WTC11 (cell line): ENCODE measurements at regions not wholly inside any gene's neighbourhood (a gene's known extent, or its start where the extent isn't known, plus 50 kb on each side); places are given as distances from the start of the nearest gene placed in this dataset.

Experiments used
- ATAC-seq: fragments of 200-7000 bp; cut with Tn5 transposase; 2 replicates; pipeline ENCODE4 v1.10.0; 2021; ENCODE audit warnings: mild to moderate bottlenecking, moderate library complexity
- CTCF ChIA-PET: fragments of 300-600 bp; sonication (Branson Sonifier 250); formaldehyde crosslinking; loops from one replicate; lab custom pipeline; 2021; ENCODE audit warnings: antibody characterized with exemption; lab: Charles Lee
- POLR2A ChIA-PET: fragments of 350-600 bp; sonication (Branson Sonifier 250); formaldehyde crosslinking; loops from one replicate; lab custom pipeline; 2021; ENCODE audit warnings: antibody characterized with exemption; lab: Charles Lee
- DNase-seq: peaks from one replicate; pipeline ENCODE4 v3.0.0; 2021; ENCODE audit warnings: low spot score
- H3K27ac Mint-ChIP-seq: 2 replicates; pipeline ENCODE4 v1.8.0; 2021; ENCODE audit warnings: mixed read lengths
- H3K27me3 Mint-ChIP-seq: 2 replicates; pipeline ENCODE4 v1.8.0; 2021; ENCODE audit warnings: low read depth, mild to moderate bottlenecking, moderate library complexity, mixed read lengths
- H3K36me3 Mint-ChIP-seq: 2 replicates; pipeline ENCODE4 v1.8.0; 2021; ENCODE audit warnings: mixed read lengths
- H3K4me1 Mint-ChIP-seq: 2 replicates; pipeline ENCODE4 v1.8.0; 2022; ENCODE audit warnings: mixed read lengths
- H3K4me3 Mint-ChIP-seq: 2 replicates; pipeline ENCODE4 v1.8.0; 2021; ENCODE audit warnings: mild to moderate bottlenecking, moderate library complexity, mixed read lengths
- H3K9me3 Mint-ChIP-seq: 2 replicates; pipeline ENCODE4 v1.8.0; 2021; ENCODE audit warnings: mixed read lengths
- CREM ChIP-seq: sonication (generic); formaldehyde crosslinking; IDR thresholded peaks from 2 replicates; pipeline ENCODE4 v1.8.1; 2022; ENCODE audit warnings: mild to moderate bottlenecking, missing genetic modification reagents, moderate library complexity
- ETV6 ChIP-seq: sonication (generic); formaldehyde crosslinking; IDR thresholded peaks from 2 replicates; pipeline ENCODE4 v1.8.1; 2022; ENCODE audit warnings: mild to moderate bottlenecking, missing genetic modification reagents
- FOXP1 ChIP-seq: sonication (generic); formaldehyde crosslinking; IDR thresholded peaks from 2 replicates; pipeline ENCODE4 v1.8.0; 2022; ENCODE audit warnings: missing genetic modification reagents, mild to moderate bottlenecking, moderate library complexity, borderline replicate concordance
- GABPB1 ChIP-seq: sonication (generic); formaldehyde crosslinking; IDR thresholded peaks from 2 replicates; pipeline ENCODE4 v1.8.1; 2023; ENCODE audit warnings: mild to moderate bottlenecking, missing genetic modification reagents
- GRHL2 ChIP-seq: fragments of 250-450 bp; sonication (Bioruptor Pico); IDR thresholded peaks from 2 replicates; pipeline ENCODE4 v1.8.0; 2022; ENCODE audit warnings: mild to moderate bottlenecking, moderate library complexity; ENCODE audit not compliant: insufficient replicate concordance, severe bottlenecking
- MAX ChIP-seq: sonication (generic); formaldehyde crosslinking; IDR thresholded peaks from 2 replicates; pipeline ENCODE4 v1.8.0; 2022; ENCODE audit warnings: mild to moderate bottlenecking, missing genetic modification reagents
- SP1 ChIP-seq: sonication (generic); formaldehyde crosslinking; conservative IDR thresholded peaks from 2 replicates; pipeline ENCODE4 v1.8.1; 2022; ENCODE audit warnings: missing genetic modification reagents
- STAT6 ChIP-seq: sonication (generic); formaldehyde crosslinking; conservative IDR thresholded peaks from 2 replicates; pipeline ENCODE4 v1.8.1; 2023; ENCODE audit warnings: mild to moderate bottlenecking, low read depth, missing genetic modification reagents, moderate library complexity
- TP53 ChIP-seq: sonication (generic); formaldehyde crosslinking; IDR thresholded peaks from 2 replicates; pipeline ENCODE4 v1.8.1; 2023; ENCODE audit warnings: mild to moderate bottlenecking, missing genetic modification reagents
- ZNF121 ChIP-seq: sonication (generic); formaldehyde crosslinking; IDR thresholded peaks from 2 replicates; pipeline ENCODE4 v1.8.0; 2023; ENCODE audit warnings: missing genetic modification reagents
- ZNF138 ChIP-seq: sonication (generic); formaldehyde crosslinking; conservative IDR thresholded peaks from 2 replicates; pipeline ENCODE4 v1.8.1; 2022; ENCODE audit warnings: mild to moderate bottlenecking, moderate library complexity, missing genetic modification reagents
- ZNF396 ChIP-seq: fragments of 250-450 bp; sonication (Bioruptor Pico); IDR thresholded peaks from 2 replicates; pipeline ENCODE4 v1.8.0; 2021; ENCODE audit warnings: mild to moderate bottlenecking, moderate library complexity, borderline replicate concordance
- ZNF416 ChIP-seq: fragments of 250-450 bp; sonication (Bioruptor Pico); IDR thresholded peaks from 2 replicates; pipeline ENCODE4 v1.9.0; 2021; ENCODE audit warnings: mild to moderate bottlenecking, inconsistent platforms
- ZNF425 ChIP-seq: fragments of 250-450 bp; sonication (Bioruptor Pico); conservative IDR thresholded peaks from 2 replicates; pipeline ENCODE4 v1.9.0; 2021; ENCODE audit warnings: mild to moderate bottlenecking
- ZNF532 ChIP-seq: fragments of 250-450 bp; sonication (Bioruptor Pico); IDR thresholded peaks from 2 replicates; pipeline ENCODE4 v1.9.0; 2021; ENCODE audit warnings: mild to moderate bottlenecking, borderline replicate concordance
- TF ChIP-seq, protein P1 (sequence below): sonication (generic); formaldehyde crosslinking; IDR thresholded peaks from 2 replicates; pipeline ENCODE4 v1.8.0; 2023; ENCODE audit warnings: mild to moderate bottlenecking, missing genetic modification reagents

DNA sequence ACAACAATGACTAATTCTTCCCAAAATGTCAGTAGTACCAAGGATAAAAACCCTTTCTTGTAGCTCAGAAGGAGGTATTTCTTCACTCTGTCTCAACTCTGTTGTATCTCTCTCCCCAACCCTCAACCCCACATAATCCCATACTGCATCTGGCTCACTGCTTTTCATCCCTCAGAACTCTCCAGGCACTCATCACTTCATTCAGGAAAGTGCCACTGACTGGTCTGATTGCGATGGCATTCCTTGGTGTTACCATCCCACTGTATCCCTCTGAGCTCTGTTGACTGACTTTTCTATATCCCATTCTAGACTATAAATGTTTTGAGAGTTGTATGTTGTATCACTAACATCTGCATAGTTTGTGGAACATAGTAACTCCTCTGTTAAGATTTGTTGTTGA, 483.5 kb upstream of the ADGRL2 start:
- H3K4me1 Mint-ChIP-seq: peaks cover 43% of the 10 kb centered on the region
- no peak for DNase-seq
- H3K27ac Mint-ChIP-seq: peak overlapping the region; percentile 66; the same call in 1 of the 2 replicates
- CTCF ChIA-PET: no interaction called here
- no peaks in the 10 kb centered on the region for H3K27me3 Mint-ChIP-seq
- no peak overlapping the region for H3K4me3 Mint-ChIP-seq
- peak; percentile 29 for ATAC-seq
- TF ChIP-seq ZNF396 (CRISPR knock-in tag) (no peak), ZNF425 (no peak), GABPB1 (no peak), ZNF121 (CRISPR knock-in tag) (no peak), ZNF532 (CRISPR knock-in tag) (no peak), ZNF138 (no peak), MAX (CRISPR knock-in tag) (no peak), TP53 (CRISPR knock-in tag) (no peak), GRHL2 (no peak), SP1 (no peak), STAT6 (no peak), ZNF416 (CRISPR knock-in tag) (no peak), FOXP1 (CRISPR knock-in tag) (no peak), ETV6 (no peak), CREM (CRISPR knock-in tag) (no peak)
- TF ChIP-seq, protein P1, sequence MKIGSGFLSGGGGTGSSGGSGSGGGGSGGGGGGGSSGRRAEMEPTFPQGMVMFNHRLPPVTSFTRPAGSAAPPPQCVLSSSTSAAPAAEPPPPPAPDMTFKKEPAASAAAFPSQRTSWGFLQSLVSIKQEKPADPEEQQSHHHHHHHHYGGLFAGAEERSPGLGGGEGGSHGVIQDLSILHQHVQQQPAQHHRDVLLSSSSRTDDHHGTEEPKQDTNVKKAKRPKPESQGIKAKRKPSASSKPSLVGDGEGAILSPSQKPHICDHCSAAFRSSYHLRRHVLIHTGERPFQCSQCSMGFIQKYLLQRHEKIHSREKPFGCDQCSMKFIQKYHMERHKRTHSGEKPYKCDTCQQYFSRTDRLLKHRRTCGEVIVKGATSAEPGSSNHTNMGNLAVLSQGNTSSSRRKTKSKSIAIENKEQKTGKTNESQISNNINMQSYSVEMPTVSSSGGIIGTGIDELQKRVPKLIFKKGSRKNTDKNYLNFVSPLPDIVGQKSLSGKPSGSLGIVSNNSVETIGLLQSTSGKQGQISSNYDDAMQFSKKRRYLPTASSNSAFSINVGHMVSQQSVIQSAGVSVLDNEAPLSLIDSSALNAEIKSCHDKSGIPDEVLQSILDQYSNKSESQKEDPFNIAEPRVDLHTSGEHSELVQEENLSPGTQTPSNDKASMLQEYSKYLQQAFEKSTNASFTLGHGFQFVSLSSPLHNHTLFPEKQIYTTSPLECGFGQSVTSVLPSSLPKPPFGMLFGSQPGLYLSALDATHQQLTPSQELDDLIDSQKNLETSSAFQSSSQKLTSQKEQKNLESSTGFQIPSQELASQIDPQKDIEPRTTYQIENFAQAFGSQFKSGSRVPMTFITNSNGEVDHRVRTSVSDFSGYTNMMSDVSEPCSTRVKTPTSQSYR (CRISPR knock-in tag): no peak
- TF ChIP-seq, all 79 proteins: peak for 0
- POLR2A ChIA-PET: no interaction called here
- H3K36me3 Mint-ChIP-seq: peaks cover 5% of the 10 kb centered on the region; the same call in 1 of the 2 replicates
- H3K9me3 Mint-ChIP-seq: peaks cover 8% of the 10 kb centered on the region
